ENCODE measurements at regions not wholly inside any gene's neighbourhood (a gene's known extent, or its start where the extent isn't known, plus 50 kb on each side); places are given as distances from the start of the nearest gene placed in this dataset.

DNA sequence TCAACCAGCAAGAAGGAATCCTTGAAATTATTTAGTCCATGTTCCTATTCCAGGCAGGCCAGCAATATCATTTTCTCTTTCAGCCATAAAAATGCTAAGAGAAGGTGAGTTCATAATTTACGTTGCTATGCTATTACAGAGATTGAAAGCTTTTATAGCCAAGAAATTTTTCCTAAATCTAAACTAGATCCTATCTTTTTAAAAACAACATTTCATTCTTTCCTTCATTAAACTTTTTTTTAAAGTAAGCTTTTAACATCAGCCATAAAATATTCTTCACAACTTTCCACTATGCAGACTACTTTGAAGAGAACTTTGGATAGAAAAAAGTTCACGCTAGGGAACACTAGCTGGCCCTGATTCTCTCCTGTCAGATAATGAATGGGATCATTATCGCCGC, 159.8 kb downstream of the RPS12 start:
- DNase-seq (ENCODE audit: low spot score) = no peak

DNA sequence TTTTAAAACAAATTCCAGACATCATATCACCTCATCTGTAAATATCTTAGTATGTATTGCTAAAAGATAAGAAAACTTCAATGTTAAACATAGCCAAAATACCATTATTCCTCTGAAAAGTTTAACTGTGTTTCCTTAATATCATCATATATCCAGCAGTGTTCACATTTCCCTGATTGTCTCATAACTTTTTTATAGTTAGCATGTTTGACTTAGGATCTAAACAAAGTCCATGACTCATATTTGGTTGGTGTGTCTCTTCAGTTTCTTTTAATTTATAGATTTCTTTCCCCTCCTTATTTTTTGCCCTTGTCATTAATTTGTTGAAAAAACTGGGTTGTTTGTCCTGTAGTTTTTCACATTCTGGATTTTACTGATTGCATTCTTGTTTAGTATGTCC, 163.0 kb downstream of the RPS12 start:
- no peak for DNase-seq (ENCODE audit: low spot score)

GRCh38 chr6:132978685-132979084, 164.3 kb downstream of the RPS12 start:
- no peak for DNase-seq (ENCODE audit: low spot score)

- DNase-seq (ENCODE audit: low spot score) = no peak
Observed at GRCh38 chr6:132993738-132994137, 179.4 kb downstream of the RPS12 start.

DNA sequence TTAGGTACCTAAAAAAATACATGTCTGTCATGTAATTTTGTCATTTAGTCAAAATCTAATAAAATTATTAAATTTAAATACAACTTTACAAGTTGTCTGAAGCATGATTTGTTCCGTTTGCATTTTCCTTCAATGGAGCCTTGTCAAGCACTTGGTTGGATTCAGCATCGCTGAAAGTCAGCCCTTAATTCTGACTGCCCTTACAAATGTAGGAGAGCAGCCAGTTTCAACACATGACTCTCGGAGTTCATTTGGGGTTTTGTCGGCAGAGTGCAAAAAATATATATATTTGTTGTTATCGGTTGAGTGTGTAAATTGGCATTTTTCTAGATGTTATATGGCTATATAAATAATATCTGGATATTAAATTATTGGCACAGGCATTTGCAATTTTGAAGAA, 180.6 kb downstream of the RPS12 start:
- DNase-seq (ENCODE audit: low spot score) = no peak

DNA sequence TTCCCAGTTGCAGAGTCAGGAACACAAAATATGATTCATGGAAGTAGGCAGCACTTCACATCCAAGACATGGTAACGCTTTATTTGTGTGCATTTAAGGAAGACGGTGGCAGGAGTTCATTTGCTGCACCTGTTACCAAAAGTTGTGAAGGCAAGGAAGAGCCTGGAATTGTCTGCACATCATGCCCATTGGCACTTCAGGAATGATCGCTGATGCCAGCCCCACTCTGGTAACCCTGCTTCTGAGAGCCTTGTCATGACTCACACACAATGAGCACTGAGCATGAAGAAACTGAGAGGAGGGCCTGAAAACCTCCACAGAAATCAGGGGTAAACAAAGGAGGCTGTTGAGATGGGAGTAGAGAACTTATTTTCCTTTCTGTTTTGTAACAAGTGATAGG, 181.1 kb downstream of the RPS12 start:
- DNase-seq (ENCODE audit: low spot score) = no peak

- DNase-seq (ENCODE audit: low spot score) = no peak
Observed at GRCh38 chr6:132998418-132998817, 184.0 kb downstream of the RPS12 start.

DNA sequence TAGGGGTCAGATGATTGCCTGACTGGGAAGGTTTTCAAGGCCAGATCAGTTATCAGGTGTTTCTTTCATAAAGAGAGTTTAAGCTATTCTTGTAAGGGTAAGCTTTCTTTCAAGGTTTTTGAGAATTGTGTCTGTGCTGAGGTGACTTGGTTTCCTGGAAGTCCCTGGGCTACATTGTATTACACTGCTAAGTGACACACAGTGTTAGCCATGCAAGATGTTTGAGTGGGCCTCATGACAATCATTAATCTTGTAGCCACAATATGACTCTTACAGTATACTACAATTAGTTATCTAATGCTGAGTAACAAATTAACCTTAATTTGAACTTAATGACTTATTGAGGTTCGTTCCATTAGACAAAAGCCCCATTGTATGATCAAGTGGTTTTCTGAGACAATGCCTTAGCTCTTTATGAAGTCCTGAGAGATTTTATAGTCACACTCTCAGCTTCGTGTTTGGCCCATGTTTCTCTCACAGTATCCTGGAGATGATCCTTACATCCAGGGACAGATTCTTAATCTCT, 186.7 kb downstream of the RPS12 start:
- no peak for DNase-seq (ENCODE audit: low spot score)

- DNase-seq (ENCODE audit: low spot score) = no peak
Observed at GRCh38 chr6:133004304-133004884, 190.0 kb downstream of the RPS12 start.

DNA sequence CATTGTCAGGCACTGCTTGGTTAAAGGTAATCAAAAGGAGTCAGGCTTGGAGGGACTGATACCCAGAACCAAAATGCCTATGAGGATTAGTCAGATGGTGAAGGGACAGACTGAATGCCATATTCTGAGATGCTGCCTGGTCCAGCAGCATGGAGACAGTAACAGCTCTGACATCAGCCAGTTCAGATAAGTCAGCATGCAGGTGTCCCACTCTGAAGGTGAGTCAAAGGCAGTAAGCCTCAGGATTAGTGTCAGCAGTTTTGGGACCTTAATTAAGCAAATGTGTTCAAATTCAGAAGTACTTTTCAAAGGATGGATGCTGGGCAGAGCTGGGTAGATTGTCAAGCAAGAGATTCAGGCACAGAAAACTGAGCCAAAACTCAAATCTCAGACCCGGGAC, 198.4 kb downstream of the RPS12 start:
- DNase-seq (ENCODE audit: low spot score) = no peak

DNA sequence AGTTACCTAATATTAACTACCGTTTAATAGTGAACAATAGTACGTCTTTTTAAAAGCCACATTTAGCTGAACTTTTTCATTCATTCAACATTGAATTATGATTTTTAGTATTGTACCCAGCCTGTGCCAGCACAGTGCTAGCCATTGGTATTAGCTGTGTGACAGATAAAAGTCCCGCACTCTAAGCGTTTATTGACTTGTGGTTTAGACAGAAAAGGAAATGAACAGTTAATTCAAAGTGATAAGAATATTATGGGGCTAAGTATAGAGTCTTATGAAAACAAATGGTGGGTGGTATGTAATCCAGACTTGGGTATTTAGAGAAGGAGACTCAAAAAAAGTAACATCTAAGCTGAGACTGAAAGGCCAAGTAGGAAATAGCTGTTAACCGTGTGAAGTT, 202.3 kb downstream of the RPS12 start:
- DNase-seq (ENCODE audit: low spot score) = no peak

- no peak for DNase-seq (ENCODE audit: low spot score)
Observed at GRCh38 chr6:133017581-133017980, 203.2 kb downstream of the RPS12 start.

DNA sequence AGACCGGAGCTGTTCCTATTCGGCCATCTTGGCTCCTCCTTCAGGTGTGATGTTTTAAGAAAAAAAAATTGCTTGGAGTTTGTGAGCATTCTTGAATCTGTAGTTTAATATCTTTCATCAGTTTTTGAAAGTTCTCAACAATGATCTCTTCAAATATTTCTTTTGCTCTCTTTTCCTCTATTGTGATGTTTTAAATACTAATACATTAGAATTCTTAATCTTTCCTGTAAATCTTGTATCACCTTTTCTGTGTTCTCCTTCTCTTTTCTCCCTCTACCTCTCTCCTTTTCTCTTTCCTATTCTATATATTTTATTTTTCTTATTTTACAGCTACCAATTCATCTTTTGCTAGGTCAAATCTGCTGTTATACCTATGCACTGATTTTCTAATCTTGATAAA, 212.3 kb downstream of the RPS12 start:
- no peak for DNase-seq (ENCODE audit: low spot score)

- DNase-seq (ENCODE audit: low spot score) = no peak
Observed at GRCh38 chr6:133033263-133033662, 207.9 kb upstream of the EYA4 start.

GRCh38 chr6:133034509-133035206, 206.5 kb upstream of the EYA4 start:
- DNase-seq (ENCODE audit: low spot score) = no peak

GRCh38 chr6:133040094-133040802, 200.9 kb upstream of the EYA4 start:
- DNase-seq (ENCODE audit: low spot score) = peak; percentile 36

DNA sequence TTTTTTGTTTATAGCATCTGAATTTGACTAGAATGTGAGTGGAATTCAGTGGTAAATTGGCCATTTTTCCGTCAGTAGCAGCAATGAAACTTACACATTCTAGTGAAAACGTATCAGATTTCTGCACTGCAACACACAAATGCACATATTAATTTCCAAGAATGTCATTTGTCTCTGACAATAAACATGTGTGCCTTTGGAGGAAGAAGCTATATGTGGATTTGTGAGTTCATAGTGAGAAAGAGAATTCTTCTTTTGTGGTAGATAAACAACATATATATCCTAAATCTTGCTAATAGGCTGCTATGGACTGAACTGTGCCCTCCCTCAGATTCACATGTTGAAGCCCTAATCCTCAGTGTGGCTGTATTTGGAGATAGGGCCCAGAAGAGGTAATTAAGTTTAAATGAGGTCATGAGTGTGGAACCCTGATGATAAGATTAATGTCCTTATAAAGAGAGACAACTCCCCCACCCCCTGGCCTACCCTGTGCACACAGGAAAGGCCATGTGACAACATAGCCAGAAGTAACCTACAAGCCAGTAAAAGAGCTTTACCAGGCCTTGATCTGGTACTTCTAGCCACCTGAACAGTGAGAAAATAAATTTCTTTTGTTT, 200.2 kb upstream of the EYA4 start:
- no peak for DNase-seq (ENCODE audit: low spot score)

GRCh38 chr6:133042550-133043120, 198.5 kb upstream of the EYA4 start:
- no peak for DNase-seq (ENCODE audit: low spot score)

- DNase-seq (ENCODE audit: low spot score) = no peak
Observed at GRCh38 chr6:133046576-133046975, 194.6 kb upstream of the EYA4 start.

DNA sequence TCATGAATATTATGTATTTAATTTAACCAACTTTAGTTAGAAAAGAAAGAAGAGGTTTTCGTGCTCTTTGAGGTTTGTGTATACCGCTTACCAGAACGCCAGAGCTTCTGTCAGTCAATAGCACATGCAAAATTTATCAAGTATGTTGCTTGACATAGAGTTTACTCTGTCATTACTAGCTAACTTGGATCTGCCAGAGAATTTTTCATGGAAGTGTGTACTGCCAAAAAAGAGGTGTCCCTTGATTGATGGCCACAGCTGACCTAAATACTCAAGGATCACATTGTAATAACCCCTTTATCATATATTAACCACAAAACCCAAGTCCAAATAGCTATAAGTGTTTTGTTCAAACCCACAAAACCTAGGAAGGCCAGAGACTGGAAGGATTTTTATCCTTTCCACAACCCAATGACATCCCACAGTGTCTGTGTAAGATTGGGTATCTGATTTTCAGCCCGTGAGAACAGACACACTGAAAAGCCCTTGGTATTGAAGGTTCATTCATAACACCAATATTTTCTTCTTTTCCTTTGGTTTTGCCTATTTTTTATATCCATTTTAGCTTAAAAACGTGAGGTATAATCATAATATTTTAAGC, 194.0 kb upstream of the EYA4 start:
- no peak for DNase-seq (ENCODE audit: low spot score)

DNA sequence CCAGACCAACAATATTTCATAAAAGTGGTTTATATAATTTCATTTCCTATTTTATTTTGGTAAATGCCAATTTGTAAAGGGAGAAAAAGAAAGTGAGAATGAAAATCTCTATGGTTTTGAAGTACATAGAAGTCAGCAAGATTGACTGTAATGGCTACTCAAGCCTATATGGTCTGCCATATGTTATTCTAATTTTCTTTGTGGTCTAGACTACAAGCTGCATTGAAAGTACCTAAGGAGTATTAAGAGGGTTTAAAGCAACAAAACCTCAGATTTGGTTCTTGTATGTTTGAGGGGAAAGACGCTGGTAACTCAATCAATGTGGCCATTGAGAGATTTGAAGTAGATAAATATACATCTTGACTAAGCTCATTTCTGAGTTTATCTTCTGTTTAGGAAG, 193.5 kb upstream of the EYA4 start:
- DNase-seq (ENCODE audit: low spot score) = no peak

GRCh38 chr6:133051240-133051639, 189.9 kb upstream of the EYA4 start:
- no peak for DNase-seq (ENCODE audit: low spot score)

All from iPS-NIHi11 (cell line).